ENCODE measurements at regions not wholly inside any gene's neighbourhood (a gene's known extent, or its start where the extent isn't known, plus 50 kb on each side); places are given as distances from the start of the nearest gene placed in this dataset.

DNA sequence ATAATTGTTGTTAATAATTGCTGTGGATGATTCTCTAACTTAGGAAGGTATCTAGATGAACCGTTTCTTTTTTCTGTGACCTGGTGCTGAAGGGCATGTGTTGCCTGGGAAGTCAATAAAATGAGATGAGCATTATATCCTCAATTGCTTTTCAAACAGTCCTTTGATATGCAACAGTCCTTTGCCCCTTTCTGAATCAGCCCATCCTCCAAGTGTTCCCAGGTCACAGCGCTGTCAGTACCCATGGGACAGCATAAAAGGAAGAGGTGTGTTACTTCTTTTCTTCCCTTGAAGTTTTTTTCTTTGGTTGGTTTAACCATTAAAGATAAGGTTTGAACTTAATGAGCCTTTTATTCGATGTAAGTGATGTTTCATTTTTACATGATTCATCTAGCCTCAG is 651.8 kb downstream of the SEMA5A start:
- TF ChIP-seq, protein P1, sequence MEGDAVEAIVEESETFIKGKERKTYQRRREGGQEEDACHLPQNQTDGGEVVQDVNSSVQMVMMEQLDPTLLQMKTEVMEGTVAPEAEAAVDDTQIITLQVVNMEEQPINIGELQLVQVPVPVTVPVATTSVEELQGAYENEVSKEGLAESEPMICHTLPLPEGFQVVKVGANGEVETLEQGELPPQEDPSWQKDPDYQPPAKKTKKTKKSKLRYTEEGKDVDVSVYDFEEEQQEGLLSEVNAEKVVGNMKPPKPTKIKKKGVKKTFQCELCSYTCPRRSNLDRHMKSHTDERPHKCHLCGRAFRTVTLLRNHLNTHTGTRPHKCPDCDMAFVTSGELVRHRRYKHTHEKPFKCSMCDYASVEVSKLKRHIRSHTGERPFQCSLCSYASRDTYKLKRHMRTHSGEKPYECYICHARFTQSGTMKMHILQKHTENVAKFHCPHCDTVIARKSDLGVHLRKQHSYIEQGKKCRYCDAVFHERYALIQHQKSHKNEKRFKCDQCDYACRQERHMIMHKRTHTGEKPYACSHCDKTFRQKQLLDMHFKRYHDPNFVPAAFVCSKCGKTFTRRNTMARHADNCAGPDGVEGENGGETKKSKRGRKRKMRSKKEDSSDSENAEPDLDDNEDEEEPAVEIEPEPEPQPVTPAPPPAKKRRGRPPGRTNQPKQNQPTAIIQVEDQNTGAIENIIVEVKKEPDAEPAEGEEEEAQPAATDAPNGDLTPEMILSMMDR (conservative IDR thresholded peaks at IDR 0.05): no peak
- no peak for TF ChIP-seq ZFX (IDR thresholded peaks at IDR 0.05)

Data from C4-2B (cell line).